H1 (cell line): ENCODE measurements at regions not wholly inside any gene's neighbourhood (a gene's known extent, or its start where the extent isn't known, plus 50 kb on each side); places are given as distances from the start of the nearest gene placed in this dataset.

Experiments
- ASH2L ChIP-seq: fragments of 200-600, 300-600 bp; sonication (generic); IDR thresholded peaks from one replicate; pipeline ENCODE4 v1.7.1; 2017; ENCODE audit warnings: low read length
- BACH1 ChIP-seq: IDR thresholded peaks from 2 replicates; pipeline ENCODE4 v1.6.1; 2012; ENCODE audit warnings: low read length, improper control_type of control experiment
- EGR1 ChIP-seq: IDR thresholded peaks from 2 replicates; pipeline ENCODE4 v1.6.1; 2011; ENCODE audit warnings: low read depth, low read length, borderline replicate concordance
- YY1 ChIP-seq: IDR thresholded peaks from 2 replicates; pipeline ENCODE4 v1.6.1; 2011; ENCODE audit warnings: low read depth, mild to moderate bottlenecking, low read length

GRCh38 chr1:163442895-163443294 lies 121.1 kb downstream of the NUF2 start (continued):
- TF ChIP-seq YY1 (no peak), EGR1 (no peak), BACH1 (no peak), ASH2L (no peak)
